HG02938 (cell line): ENCODE measurements at regions not wholly inside any gene's neighbourhood (a gene's known extent, or its start where the extent isn't known, plus 50 kb on each side); places are given as distances from the start of the nearest gene placed in this dataset.

Source experiments
- ATAC-seq: cut with Tn5 transposase; IDR thresholded peaks from one replicate; pipeline ENCODE4 v1.9.1; 2021; ENCODE audit warnings: mild to moderate bottlenecking, moderate library complexity; ENCODE audit not compliant: unreplicated experiment

- ATAC-seq: no peak
Observed at GRCh38 chrX:68897118-68897945, 68.5 kb downstream of the EFNB1 start.

- ATAC-seq: no peak
Observed at GRCh38 chrX:68896581-68896980, 67.8 kb downstream of the EFNB1 start.

DNA sequence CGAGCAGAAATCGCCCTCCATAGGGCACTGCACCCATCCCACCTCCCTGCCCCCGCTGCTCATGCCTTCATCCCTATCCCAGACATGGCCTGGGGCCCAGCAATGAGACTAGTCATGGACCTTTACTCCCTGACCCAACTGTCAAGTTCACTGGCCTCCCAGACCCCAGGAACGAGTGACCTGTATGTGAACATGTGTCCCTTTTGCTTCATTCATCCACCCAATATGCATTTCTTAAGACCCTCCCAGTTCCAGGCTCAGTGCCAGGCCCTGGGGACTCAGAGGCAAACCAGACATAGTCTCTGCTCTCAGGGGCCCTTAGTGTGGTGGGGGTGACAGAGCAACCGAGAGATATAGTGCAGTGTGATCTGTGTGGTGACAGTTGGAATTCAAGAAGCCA is 67.0 kb downstream of the EFNB1 start:
- ATAC-seq: no peak

GRCh38 chrX:68895341-68895755 is 66.5 kb downstream of the EFNB1 start:
- no peak for ATAC-seq

DNA sequence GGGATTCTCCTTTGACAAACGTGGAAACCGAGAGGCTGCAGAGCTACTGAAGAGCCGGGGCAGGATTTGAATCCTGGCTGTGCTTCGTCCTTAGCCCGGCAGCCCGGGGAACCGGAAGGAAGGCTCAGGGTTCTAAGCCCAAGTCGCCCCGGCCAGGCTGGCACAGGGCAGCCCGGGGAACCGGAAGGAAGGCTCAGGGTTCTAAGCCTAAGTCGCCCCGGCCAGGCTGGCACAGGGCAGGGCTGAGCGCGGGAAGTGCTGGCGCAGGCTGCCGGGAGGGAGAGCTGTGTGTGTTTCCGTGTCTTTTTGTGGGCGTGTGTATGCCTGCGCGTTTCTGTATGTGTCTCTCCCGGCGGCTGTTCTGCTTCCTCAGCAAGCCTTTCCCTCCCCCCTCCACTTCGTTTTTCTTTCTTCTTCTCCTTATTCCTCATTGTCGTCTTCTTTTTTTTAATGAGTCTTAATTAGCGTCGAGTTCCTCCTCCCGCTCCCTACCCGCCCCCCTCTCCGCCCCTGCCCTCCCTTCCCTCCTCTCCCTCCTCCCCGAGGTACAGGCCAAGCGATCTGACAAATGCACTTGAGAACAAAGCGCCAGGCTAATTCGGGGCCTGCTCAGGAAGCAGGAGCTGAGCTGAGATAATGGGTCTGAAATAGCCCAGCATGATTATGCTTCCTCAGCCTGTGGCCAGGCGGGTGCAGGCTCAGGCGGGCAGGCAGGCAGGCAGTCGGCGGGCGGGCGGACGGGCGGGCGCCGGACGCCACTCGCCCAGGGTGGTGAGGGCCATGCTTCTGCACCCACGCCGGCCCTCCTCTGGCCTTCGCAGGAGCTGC is 65.9 kb downstream of the EFNB1 start:
- ATAC-seq: no peak

DNA sequence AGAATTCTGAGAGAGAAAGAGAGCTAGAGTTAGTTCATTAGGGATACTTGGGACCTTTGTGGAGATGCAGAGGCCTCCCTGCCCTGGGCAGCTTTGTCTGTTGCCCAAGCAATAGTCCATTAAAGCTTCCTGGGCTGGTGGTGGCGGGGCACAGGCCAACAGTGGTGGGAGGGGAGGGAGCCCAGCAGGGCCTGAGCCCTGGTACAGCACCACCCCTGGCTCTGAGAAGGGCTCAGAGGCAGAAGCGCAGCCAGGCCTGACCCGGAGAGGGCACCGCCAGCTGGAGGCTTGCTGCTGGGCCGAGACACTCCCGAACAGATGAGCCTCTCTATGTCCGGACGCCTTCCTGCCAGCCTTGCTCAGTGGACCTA is 65.3 kb downstream of the EFNB1 start:
- no peak for ATAC-seq

GRCh38 chrX:68892651-68893050 is 63.8 kb downstream of the EFNB1 start:
- no peak for ATAC-seq

- ATAC-seq: no peak
Observed at GRCh38 chrX:68892134-68892533, 63.3 kb downstream of the EFNB1 start.
